Fibroblast of villous mesenchyme (primary cell): ENCODE measurements at regions not wholly inside any gene's neighbourhood (a gene's known extent, or its start where the extent isn't known, plus 50 kb on each side); places are given as distances from the start of the nearest gene placed in this dataset.

ENCODE experiments used
- DNase-seq: peaks from one replicate; pipeline ENCODE4 v3.0.0-alpha.2; 2010; ENCODE audit warnings: low read depth
- H3K4me3 ChIP-seq: 2 replicates; pipeline ENCODE4 v1.5.1; 2011; ENCODE audit warnings: low read depth, mild to moderate bottlenecking, low read length
- CTCF ChIP-seq: IDR thresholded peaks from 2 replicates; pipeline ENCODE4 v1.5.1; 2012; ENCODE audit warnings: low read depth, mild to moderate bottlenecking, low read length; ENCODE audit not compliant: insufficient read depth

- no peak for DNase-seq
- H3K4me3 ChIP-seq = no peak overlapping the region
- no peak for TF ChIP-seq CTCF
Measured at GRCh38 chr1:29825941-29826415, 589.7 kb downstream of the PTPRU start.

- TF ChIP-seq CTCF = no peak
- H3K4me3 ChIP-seq = no peak overlapping the region
- no peak for DNase-seq
Measured at GRCh38 chr1:29825274-29825940, 589.1 kb downstream of the PTPRU start.

GRCh38 chr1:29824511-29825273, 588.4 kb downstream of the PTPRU start:
- H3K4me3 ChIP-seq = no peak overlapping the region
- no peak for TF ChIP-seq CTCF
- DNase-seq = no peak

GRCh38 chr1:29824025-29824424, 587.7 kb downstream of the PTPRU start:
- no peak for TF ChIP-seq CTCF
- no peak for DNase-seq

GRCh38 chr1:29823561-29823960, 587.2 kb downstream of the PTPRU start:
- DNase-seq = no peak
- no peak for TF ChIP-seq CTCF

More at GRCh38 chr1:29824025-29824424, 587.7 kb downstream of the PTPRU start:
- no peak overlapping the region for H3K4me3 ChIP-seq

GRCh38 chr1:29821605-29822004, 585.3 kb downstream of the PTPRU start:
- no peak for TF ChIP-seq CTCF
- no peak overlapping the region for H3K4me3 ChIP-seq
- no peak for DNase-seq

More at GRCh38 chr1:29823561-29823960, 587.2 kb downstream of the PTPRU start:
- no peak overlapping the region for H3K4me3 ChIP-seq
